Lower leg skin (tissue), 3 donors: ENCODE measurements at regions not wholly inside any gene's neighbourhood (a gene's known extent, or its start where the extent isn't known, plus 50 kb on each side); places are given as distances from the start of the nearest gene placed in this dataset.
"Not testable (repeated sequence)": the region's sequence is repeated elsewhere in the genome, so short reads cannot be mapped to it uniquely, and the experiment has no call there.

Experiments used
- DNase-seq, 2 donors: peaks; one replicate each; pipeline ENCODE4 v3.0.0-alpha.2; 2019; ENCODE audit warnings: low spot score in 2 of 2
- H3K4me3 ChIP-seq: fragments of 200-600 bp; sonication (generic); 2 replicates; pipeline ENCODE4 v1.5.1; 2017; ENCODE audit warnings: mild to moderate bottlenecking, low read depth; ENCODE audit not compliant: poor library complexity, severe bottlenecking
- WGBS, 2 donors: methylation state at CpG; one replicate each; pipeline ENCODE4 v1.1.5; 2018; 5-methylcytosine and 5-hydroxymethylcytosine counted together
- intact Hi-C: fragments of 100-400 bp; cut with DNase I; formaldehyde crosslinking; loops from one replicate; pipeline ENCODE4 v1.15.0; 2023; ENCODE audit warnings: low total_unique reads

DNA sequence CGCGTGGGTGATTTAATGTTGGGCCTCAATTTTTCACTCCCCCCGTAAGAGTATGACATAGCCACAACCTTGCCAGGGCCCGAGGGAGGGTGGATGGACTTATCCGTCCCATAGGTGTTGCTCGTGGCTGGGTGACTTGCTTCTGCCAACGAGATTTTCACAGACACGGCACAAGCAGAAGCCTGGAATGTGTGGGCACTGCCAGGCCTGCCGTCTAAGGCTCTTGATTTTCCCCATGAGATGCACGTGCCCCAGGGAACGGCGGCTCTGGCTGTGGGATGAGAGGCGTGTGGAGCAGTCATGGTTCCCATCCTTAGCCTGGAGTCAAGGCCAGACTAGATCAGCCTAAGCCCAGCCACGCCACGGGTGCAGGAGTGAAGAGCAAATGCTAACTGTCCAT, 58.6 kb upstream of the APOD start:
- peak in 1 of 2 donors; percentile 61 for DNase-seq
- H3K4me3 ChIP-seq, intact Hi-C loops: not testable (repeated sequence)
- 79 to 83% methylated on average over 15 of the region's 15 CpGs for whole genome bisulfite sequencing, 2 donors

DNA sequence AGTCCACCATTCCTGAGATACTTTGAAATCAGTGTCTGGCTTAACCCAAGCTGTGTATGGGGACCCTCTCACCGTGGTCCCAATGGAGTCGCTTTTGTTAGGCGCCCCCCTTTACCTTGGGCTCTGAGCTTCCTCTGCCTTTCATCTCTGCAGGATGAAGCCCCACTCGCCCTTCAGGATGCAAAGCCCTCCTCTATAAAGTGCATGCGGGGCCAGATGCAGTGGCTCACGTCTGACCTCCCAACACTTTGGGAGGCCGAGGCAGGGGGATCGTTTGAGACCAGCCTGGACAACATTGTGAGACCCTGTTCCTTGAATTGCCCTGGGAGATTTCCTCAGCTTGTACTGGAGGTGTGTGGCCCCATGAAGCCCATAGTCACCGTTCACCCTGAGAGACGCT, 54.7 kb upstream of the APOD start:
- peak in 1 of 2 donors; percentile 62 for DNase-seq
- 87 to 98% methylated on average over 4 to 10 of the region's 10 CpGs for WGBS, 2 donors
- H3K4me3 ChIP-seq, intact Hi-C loops: not testable (repeated sequence)

DNA sequence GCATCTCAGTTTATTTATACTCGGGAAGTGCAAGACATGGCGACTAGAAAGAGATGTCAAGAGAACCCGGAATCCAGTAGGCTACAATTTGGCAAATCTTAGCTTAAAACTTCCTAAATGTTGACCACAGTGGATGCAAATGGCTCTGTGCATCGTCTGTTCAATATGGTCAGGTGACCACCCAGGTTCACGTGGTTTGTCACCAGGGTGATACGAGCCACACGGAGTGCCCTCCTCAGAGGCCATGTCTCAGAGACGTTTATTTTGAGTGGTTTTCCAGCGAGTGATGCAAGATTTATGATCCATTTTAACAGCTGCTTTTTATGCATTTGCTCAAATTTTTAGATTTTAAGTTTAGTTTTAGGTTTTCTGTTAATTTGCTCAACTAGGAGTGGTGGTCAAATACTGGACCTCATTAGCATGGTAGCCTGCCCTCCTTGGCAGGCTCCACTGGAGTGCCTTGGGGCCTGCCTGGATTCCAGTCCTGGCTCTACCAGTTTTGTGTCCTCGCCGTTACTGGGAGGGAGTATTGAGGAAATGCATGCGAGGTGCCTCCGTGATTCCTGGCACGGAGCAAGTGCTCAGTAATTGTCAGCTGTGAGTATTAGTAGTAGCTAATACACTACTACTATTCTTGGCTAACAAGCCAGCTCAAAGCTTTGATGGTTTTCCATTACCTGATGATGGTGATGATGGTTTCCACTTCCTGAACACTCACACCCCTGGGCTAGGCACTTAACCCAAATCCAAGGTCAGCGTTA, 53.9 kb upstream of the APOD start:
- 54 to 63% methylated on average over 14 to 15 of the region's 15 CpGs for WGBS, 2 donors
- intact Hi-C loops, H3K4me3 ChIP-seq: not testable (repeated sequence)
- peak in 1 of 2 donors; percentile 62 for DNase-seq

GRCh38 chr3:195637011-195637410, 53.3 kb upstream of the APOD start:
- intact Hi-C loops, H3K4me3 ChIP-seq: not testable (repeated sequence)
- WGBS, 2 donors = 40 to 69% methylated on average over 1 to 2 of the region's 7 CpGs
- DNase-seq = peak in 1 of 2 donors; percentile 80

DNA sequence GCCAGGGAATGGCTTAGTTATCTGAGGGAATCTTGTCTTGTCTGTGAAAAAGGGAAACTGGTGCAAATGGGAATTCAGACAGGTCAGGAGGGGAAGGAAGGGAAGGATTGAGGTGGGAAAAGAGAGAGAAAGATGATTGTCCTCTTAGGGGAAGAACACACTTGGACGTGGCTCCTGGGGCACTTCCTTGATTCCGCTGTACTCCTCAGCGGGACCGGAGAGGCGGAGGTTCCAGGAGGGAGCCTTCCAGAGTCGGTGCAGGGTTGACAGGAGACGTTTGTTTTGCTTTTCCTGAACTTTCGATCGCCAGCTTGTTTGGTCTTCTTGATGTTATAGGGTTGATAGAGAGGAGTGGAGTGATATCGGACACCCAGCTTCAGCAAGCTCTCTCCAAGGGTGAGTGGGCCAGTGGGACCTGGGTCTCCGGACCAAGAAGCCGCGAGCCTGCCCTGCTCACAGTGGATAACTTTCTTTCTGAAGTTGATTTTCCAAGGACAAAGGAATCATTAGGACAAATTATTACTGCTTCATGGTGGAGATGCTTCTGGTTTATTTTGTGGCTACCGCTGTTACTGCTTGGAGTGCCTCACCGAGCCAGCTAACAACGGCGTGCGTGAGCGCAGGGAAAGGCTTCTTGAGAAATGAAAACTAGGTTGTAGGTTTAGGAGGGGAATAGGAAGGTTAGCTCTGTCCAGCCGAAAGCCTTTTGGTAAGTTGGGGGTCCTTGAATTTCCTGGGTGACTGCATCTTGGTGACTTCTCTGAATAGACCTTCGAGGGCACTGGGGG, 52.4 kb upstream of the APOD start:
- 48 to 58% methylated on average over 15 to 16 of the region's 21 CpGs for WGBS, 2 donors
- intact Hi-C loops, H3K4me3 ChIP-seq: not testable (repeated sequence)
- peak in 1 of 2 donors; percentile 82 for DNase-seq

GRCh38 chr3:195635262-195635873, 51.6 kb upstream of the APOD start:
- H3K4me3 ChIP-seq, intact Hi-C loops: not testable (repeated sequence)
- peak in 1 of 2 donors; percentile 78 for DNase-seq
- no CpG with 5 or more reads among the region's 64 CpGs for WGBS, 2 donors

DNA sequence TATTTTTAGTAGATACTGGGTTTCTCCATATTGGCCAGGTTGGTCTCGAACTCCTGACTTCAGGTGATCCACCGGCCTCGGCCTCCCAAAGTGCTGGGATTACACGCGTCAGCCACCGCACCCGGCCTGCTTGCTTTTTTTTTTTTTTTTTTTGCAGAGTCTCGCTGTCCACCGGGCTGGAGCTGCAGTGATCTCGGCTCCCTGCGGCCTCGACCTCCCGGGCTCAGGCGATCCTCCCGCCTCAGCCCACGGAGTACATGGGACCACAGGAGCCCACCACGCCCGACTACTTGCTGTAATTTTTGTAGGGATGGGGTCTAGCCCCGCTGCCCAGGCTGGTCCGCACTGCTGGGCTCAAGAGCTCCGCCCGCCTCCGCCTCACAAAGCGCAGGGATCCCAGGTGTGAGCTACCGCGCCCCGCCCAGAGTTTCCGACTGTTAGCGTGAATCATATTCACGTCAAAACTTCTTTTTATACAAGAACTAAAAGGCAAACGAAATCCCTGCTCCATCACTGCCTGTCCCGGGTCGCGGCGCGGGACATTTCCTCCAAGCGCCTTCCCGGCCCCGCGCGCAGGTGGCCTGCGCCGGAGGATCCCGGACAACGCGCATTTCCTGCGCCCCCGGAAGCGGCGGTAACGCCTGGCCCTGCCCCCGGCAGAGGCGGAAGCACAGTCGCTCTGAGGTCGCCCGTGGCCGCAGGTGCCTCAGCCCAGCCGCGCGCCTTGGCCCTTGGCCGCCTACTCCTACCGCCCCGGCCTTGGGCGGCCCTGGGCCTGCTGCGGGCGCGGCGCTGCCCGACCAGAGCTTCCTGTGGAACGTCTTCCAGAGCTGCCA, 50.9 kb upstream of the APOD start:
- H3K4me3 ChIP-seq = peak overlapping the region; percentile 34
- 0 to 4% methylated on average over 6 to 25 of the region's 70 CpGs for WGBS, 2 donors
- intact Hi-C loops = not testable (repeated sequence)
- DNase-seq = peak in 1 of 2 donors; percentile 81
